ENCODE measurements at regions not wholly inside any gene's neighbourhood (a gene's known extent, or its start where the extent isn't known, plus 50 kb on each side); places are given as distances from the start of the nearest gene placed in this dataset.

GRCh38 chr2:134099273-134099672 is 154.6 kb upstream of the MGAT5 start:
- H3K36me3 Mint-ChIP-seq = no peaks in the 10 kb centered on the region

GRCh38 chr2:134103196-134103595 is 150.7 kb upstream of the MGAT5 start:
- ATAC-seq (ENCODE audit: low read depth) (no peak), DNase-seq (ENCODE audit: low spot score in 2 of 2) (no peak)
- Mint-ChIP-seq H3K9me3 (peaks cover 3% of the 10 kb centered on the region), H3K27ac (no peak overlapping the region), H3K4me1 (peaks cover 6% of the 10 kb centered on the region), H3K27me3 (no peaks in the 10 kb centered on the region), H3K4me3 (no peak overlapping the region), H3K36me3 (no peaks in the 10 kb centered on the region)

More at GRCh38 chr2:134099273-134099672, 154.6 kb upstream of the MGAT5 start:
- ATAC-seq (ENCODE audit: low read depth) = no peak
- no peak overlapping the region for H3K27ac Mint-ChIP-seq
- no peak for DNase-seq (ENCODE audit: low spot score in 2 of 2)
- H3K27me3 Mint-ChIP-seq = no peaks in the 10 kb centered on the region
- no peaks in the 10 kb centered on the region for H3K9me3 Mint-ChIP-seq
- H3K4me3 Mint-ChIP-seq = no peak overlapping the region
- peaks cover 4% of the 10 kb centered on the region for H3K4me1 Mint-ChIP-seq

DNA sequence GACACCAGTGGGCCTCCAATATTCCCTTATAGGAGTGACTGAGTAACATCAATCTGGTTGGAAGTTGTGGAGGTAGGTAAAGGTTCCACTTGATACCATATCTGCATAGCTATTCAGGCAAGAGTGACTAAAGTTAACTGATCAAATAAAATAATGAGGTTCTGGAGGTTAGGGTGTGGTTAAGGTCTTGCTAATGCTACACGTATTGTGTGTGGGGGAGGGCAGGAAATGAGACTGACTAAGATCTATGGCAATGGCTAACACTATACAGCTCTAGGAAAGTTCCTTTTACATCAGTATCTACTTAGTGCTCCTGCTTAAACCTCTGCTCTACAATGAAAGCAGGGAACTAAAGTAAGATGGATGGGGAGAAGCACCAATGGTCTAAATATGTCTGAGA is 149.1 kb upstream of the MGAT5 start:
- no peak overlapping the region for H3K27ac Mint-ChIP-seq
- H3K27me3 Mint-ChIP-seq = no peaks in the 10 kb centered on the region
- DNase-seq (ENCODE audit: low spot score in 2 of 2) (no peak), ATAC-seq (ENCODE audit: low read depth) (no peak)
- peaks cover 6% of the 10 kb centered on the region for H3K4me1 Mint-ChIP-seq
- peaks cover under 1% of the 10 kb centered on the region for H3K36me3 Mint-ChIP-seq
- no peak overlapping the region for H3K4me3 Mint-ChIP-seq
- peaks cover 3% of the 10 kb centered on the region for H3K9me3 Mint-ChIP-seq

- peaks cover 6% of the 10 kb centered on the region for H3K4me1 Mint-ChIP-seq
- ATAC-seq (ENCODE audit: low read depth) (no peak), DNase-seq (ENCODE audit: low spot score in 2 of 2) (no peak)
- H3K36me3 Mint-ChIP-seq = peaks cover 2% of the 10 kb centered on the region
- no peak overlapping the region for H3K4me3 Mint-ChIP-seq
- H3K27me3 Mint-ChIP-seq = no peaks in the 10 kb centered on the region
- H3K9me3 Mint-ChIP-seq = peaks cover 3% of the 10 kb centered on the region
- H3K27ac Mint-ChIP-seq = no peak overlapping the region
Observed at GRCh38 chr2:134107402-134107801, 146.5 kb upstream of the MGAT5 start.

DNA sequence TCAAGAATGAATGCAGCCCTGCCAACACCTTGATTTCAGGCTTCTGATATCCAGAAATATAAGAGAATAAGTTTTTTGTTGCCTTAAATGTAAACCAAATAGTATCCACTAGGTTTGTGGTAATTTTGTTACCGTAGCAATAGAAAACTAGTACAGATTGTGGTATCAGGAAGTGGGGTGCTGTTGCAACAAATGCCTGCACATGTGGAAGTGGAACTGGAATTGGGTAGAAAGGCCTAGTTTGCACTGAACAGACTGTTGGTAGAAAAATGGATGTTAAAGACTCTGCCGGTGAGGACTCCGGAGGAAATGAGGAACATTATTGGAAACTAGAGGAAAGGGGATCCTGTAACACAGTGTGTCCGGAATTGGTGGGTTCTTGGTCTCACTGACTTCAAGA is 145.8 kb upstream of the MGAT5 start:
- no peak for ATAC-seq (ENCODE audit: low read depth)
- peaks cover 6% of the 10 kb centered on the region for H3K4me1 Mint-ChIP-seq
- peaks cover 3% of the 10 kb centered on the region for H3K9me3 Mint-ChIP-seq
- H3K36me3 Mint-ChIP-seq = peaks cover 2% of the 10 kb centered on the region
- H3K27ac Mint-ChIP-seq = no peak overlapping the region
- no peak for DNase-seq (ENCODE audit: low spot score in 2 of 2)
- no peaks in the 10 kb centered on the region for H3K27me3 Mint-ChIP-seq
- H3K4me3 Mint-ChIP-seq = no peak overlapping the region

DNA sequence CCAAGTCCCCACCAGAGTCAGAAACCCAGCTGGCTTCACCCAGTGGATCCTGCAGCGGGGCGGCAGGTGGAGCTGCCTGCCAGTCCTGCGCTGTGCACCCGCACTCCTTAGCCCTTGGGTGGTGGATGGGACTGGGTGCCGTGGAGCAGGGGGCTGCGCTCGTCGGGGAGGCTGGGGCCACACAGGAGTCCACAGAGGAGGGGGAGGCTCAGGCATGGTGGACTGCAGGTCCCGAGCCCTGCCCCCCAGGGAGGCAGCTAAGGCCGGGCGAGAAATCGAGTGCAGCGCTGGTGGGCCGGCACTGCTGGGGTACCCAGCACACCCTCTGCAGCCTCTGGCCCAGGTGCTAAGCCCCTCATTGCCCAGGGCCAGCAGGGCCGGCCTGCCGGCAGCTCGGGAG is 144.6 kb upstream of the MGAT5 start:
- H3K9me3 Mint-ChIP-seq = peaks cover 3% of the 10 kb centered on the region
- H3K36me3 Mint-ChIP-seq = peaks cover 2% of the 10 kb centered on the region
- no peaks in the 10 kb centered on the region for H3K27me3 Mint-ChIP-seq
- H3K27ac Mint-ChIP-seq = no peak overlapping the region
- DNase-seq (ENCODE audit: low spot score in 2 of 2) (no peak), ATAC-seq (ENCODE audit: low read depth) (no peak)
- no peak overlapping the region for H3K4me3 Mint-ChIP-seq
- peaks cover 6% of the 10 kb centered on the region for H3K4me1 Mint-ChIP-seq

GRCh38 chr2:134109725-134110124 is 144.1 kb upstream of the MGAT5 start:
- Mint-ChIP-seq H3K36me3 (peaks cover 2% of the 10 kb centered on the region), H3K27ac (no peak overlapping the region), H3K9me3 (peaks cover 2% of the 10 kb centered on the region), H3K4me1 (peaks cover 5% of the 10 kb centered on the region), H3K27me3 (no peaks in the 10 kb centered on the region), H3K4me3 (no peak overlapping the region)
- ATAC-seq (ENCODE audit: low read depth) = no peak
- DNase-seq (ENCODE audit: low spot score in 2 of 2) = no peak

- DNase-seq (ENCODE audit: low spot score in 2 of 2) (no peak), ATAC-seq (ENCODE audit: low read depth) (no peak)
- H3K27me3 Mint-ChIP-seq = no peaks in the 10 kb centered on the region
- no peak overlapping the region for H3K4me3 Mint-ChIP-seq
- H3K36me3 Mint-ChIP-seq = peaks cover 2% of the 10 kb centered on the region
- H3K4me1 Mint-ChIP-seq = peaks cover 2% of the 10 kb centered on the region
- no peak overlapping the region for H3K27ac Mint-ChIP-seq
- H3K9me3 Mint-ChIP-seq = no peaks in the 10 kb centered on the region
Observed at GRCh38 chr2:134110532-134110931, 143.3 kb upstream of the MGAT5 start.

DNA sequence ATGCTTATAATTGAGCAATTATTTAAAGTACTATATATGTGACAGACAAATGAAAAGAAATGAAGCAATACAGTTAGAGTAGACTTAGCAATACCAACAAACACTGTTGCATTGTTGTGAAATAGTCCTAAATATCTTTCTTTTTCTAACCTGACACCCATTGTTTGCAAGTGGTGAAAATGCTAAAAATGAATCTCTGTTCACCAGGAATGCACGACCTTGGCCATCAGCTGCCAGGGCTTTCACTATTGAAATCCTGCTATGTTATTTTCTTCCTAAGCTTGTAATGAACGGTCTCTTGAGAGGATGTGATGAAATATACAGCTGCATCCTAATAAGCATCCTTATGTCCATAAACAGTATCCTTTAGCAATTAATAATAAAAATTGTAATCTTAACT is 136.2 kb upstream of the MGAT5 start:
- no peak overlapping the region for H3K4me3 Mint-ChIP-seq
- no peak for ATAC-seq (ENCODE audit: low read depth)
- H3K27ac Mint-ChIP-seq = no peak overlapping the region
- H3K27me3 Mint-ChIP-seq = no peaks in the 10 kb centered on the region
- H3K9me3 Mint-ChIP-seq = no peaks in the 10 kb centered on the region
- no peak for DNase-seq (ENCODE audit: low spot score in 2 of 2)
- H3K36me3 Mint-ChIP-seq = no peaks in the 10 kb centered on the region
- H3K4me1 Mint-ChIP-seq = peaks cover 16% of the 10 kb centered on the region

DNA sequence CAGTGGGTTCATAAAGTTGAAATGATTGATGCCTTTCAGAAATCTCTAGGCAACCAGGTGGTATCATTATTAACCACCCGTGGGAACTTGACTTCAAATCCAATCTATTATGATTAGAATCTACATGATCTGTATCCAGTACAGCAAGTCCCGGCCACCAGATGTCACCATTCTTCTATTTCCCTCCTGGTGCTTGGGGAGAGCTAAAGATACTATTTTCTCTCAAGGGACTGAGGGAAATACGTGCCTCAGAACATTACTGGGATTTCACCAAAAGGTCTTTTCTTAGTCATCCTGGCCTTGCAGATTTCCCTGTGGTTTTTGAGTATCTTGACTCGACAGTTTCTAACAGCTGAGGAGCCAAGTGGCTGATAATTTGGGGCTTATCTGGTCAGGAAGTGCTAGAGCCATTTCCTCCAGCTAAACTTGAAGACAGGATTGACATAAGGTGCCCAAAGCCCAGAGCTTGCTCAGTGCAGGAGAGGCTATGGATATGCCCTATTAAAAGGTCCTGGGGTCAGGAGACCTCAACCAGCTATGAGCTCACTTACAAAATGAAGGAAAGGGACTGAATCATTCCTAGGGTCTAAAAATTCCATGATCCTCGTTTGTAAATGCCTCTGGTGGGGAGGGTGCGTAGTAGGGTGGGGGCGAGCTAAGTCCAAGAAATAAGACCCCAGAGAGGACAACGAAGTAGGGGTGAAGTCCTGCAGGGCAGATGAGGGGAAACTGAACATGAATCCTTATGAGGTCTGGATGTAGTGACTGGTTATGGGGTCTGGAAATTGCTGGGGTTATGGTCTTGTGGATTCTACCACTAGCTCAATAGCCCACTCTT is 135.4 kb upstream of the MGAT5 start:
- Mint-ChIP-seq H3K4me3 (peak overlapping the region; percentile 98), H3K4me1 (peaks cover 24% of the 10 kb centered on the region), H3K36me3 (no peaks in the 10 kb centered on the region), H3K9me3 (no peaks in the 10 kb centered on the region), H3K27me3 (no peaks in the 10 kb centered on the region), H3K27ac (peak overlapping the region; percentile 86)
- DNase-seq (ENCODE audit: low spot score in 2 of 2) = peak; percentile 73 to 75
- ATAC-seq (ENCODE audit: low read depth) = peak; percentile 41

DNA sequence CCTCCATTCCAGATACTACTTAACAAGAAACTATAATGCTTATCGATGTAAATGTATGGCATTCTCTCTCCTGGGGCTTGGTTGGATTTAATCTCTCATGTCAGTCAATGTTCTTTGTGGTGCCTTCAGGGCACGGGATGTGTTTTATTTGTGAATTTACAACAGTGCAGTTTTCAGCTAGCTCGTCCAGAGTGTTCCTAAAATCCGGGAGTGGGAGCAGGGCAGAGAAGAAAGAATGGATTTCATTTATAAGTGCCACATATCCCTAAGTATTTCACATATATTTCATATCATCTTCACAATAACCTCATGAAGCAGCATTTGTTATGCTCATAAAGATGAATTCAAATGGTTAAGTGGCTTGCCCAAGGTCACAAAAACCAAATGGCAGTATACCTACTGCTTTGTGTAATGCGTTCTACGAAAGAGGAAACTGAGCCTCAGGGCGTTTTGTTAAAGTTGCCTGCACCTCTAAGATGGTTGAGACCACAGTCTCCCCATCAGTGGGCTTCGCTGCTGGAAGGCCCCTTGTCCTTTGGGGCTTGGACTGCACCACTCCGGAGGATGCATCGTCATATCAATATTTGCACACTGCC is 134.7 kb upstream of the MGAT5 start:
- peak; percentile 21 for ATAC-seq (ENCODE audit: low read depth)
- peak overlapping the region; percentile 98 for H3K4me3 Mint-ChIP-seq
- H3K27me3 Mint-ChIP-seq = no peaks in the 10 kb centered on the region
- no peaks in the 10 kb centered on the region for H3K9me3 Mint-ChIP-seq
- peaks cover 31% of the 10 kb centered on the region for H3K4me1 Mint-ChIP-seq
- H3K36me3 Mint-ChIP-seq = no peaks in the 10 kb centered on the region
- no peak for DNase-seq (ENCODE audit: low spot score in 2 of 2)
- peak overlapping the region; percentile 86 for H3K27ac Mint-ChIP-seq

- no peaks in the 10 kb centered on the region for H3K9me3 Mint-ChIP-seq
- H3K36me3 Mint-ChIP-seq = no peaks in the 10 kb centered on the region
- H3K4me3 Mint-ChIP-seq = peak overlapping the region; percentile 98
- peak; percentile 66 for ATAC-seq (ENCODE audit: low read depth)
- peak overlapping the region; percentile 86 for H3K27ac Mint-ChIP-seq
- H3K27me3 Mint-ChIP-seq = no peaks in the 10 kb centered on the region
- DNase-seq (ENCODE audit: low spot score in 2 of 2) = peak; percentile 71 to 84
- H3K4me1 Mint-ChIP-seq = peaks cover 37% of the 10 kb centered on the region
Observed at GRCh38 chr2:134119713-134120405, 134.0 kb upstream of the MGAT5 start.

DNA sequence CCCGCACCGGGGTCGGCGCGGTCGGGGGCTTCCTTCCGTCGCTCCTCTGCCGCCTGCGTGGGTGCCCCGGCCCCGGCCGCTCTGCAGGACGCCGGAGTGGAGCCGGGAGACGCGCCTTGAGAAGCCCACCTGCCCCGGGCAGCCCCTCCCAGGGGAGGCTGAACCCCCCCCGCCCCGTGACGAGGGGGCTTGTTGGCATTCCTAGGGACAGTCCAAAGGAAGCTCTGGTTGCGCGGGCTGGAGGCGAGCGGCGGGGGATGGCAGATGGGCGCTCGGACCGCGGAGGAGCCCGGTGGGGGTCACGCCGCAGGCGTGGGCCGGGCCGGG is 133.5 kb upstream of the MGAT5 start:
- peak in 1 of 2 donors; percentile 45 for DNase-seq (ENCODE audit: low spot score in 2 of 2)
- H3K4me1 Mint-ChIP-seq = peaks cover 42% of the 10 kb centered on the region
- no peaks in the 10 kb centered on the region for H3K36me3 Mint-ChIP-seq
- H3K9me3 Mint-ChIP-seq = no peaks in the 10 kb centered on the region
- peak overlapping the region; percentile 86 for H3K27ac Mint-ChIP-seq
- peak overlapping the region; percentile 88 for H3K4me3 Mint-ChIP-seq
- ATAC-seq (ENCODE audit: low read depth) = no peak
- no peaks in the 10 kb centered on the region for H3K27me3 Mint-ChIP-seq
